Stimulated activated CD4-positive, alpha-beta T cell treated with anti-CD3 and anti-CD28 coated beads, Interleukin-15, amount 100 ng/mL, for 1 hour (primary cell): ENCODE measurements at regions not wholly inside any gene's neighbourhood (a gene's known extent, or its start where the extent isn't known, plus 50 kb on each side); places are given as distances from the start of the nearest gene placed in this dataset.
"Not testable (repeated sequence)": the region's sequence is repeated elsewhere in the genome, so short reads cannot be mapped to it uniquely, and the experiment has no call there.

Experiments
- DNase-seq, 2 donors: peaks; one replicate each; pipeline ENCODE4 v3.0.0-alpha.2; 2020; ENCODE audit warnings: low read depth in 1 of 2, low spot score in 1 of 2

GRCh38 chr7:96861-97260, 95.5 kb upstream of the FAM20C start:
- DNase-seq: no peak

- DNase-seq: no peak
These were observed 95.0 kb upstream of the FAM20C start for GRCh38 chr7:97310-97841.

- DNase-seq: no peak
These were observed 91.0 kb upstream of the FAM20C start for GRCh38 chr7:101146-102046.

- no peak for DNase-seq
These were observed 90.2 kb upstream of the FAM20C start for GRCh38 chr7:102047-102711.

GRCh38 chr7:102721-103120, 89.7 kb upstream of the FAM20C start:
- DNase-seq: no peak

GRCh38 chr7:103981-104380, 88.4 kb upstream of the FAM20C start:
- not testable (repeated sequence) for DNase-seq

- no peak for DNase-seq
These were observed 87.4 kb upstream of the FAM20C start for GRCh38 chr7:105002-105401.

GRCh38 chr7:106356-106755, 86.0 kb upstream of the FAM20C start:
- no peak for DNase-seq

GRCh38 chr7:107233-107632, 85.1 kb upstream of the FAM20C start:
- DNase-seq: no peak

- no peak for DNase-seq
These were observed 84.5 kb upstream of the FAM20C start for GRCh38 chr7:107907-108306.

GRCh38 chr7:109094-109493, 83.3 kb upstream of the FAM20C start:
- no peak for DNase-seq

GRCh38 chr7:109898-110556, 82.3 kb upstream of the FAM20C start:
- no peak for DNase-seq

- no peak for DNase-seq
These were observed 81.7 kb upstream of the FAM20C start for GRCh38 chr7:110557-111232.

GRCh38 chr7:111591-111990, 80.8 kb upstream of the FAM20C start:
- no peak for DNase-seq

- no peak for DNase-seq
These were observed 79.5 kb upstream of the FAM20C start for GRCh38 chr7:112881-113280.

- no peak for DNase-seq
These were observed 77.0 kb upstream of the FAM20C start for GRCh38 chr7:115274-115911.

GRCh38 chr7:116188-116981, 76.0 kb upstream of the FAM20C start:
- no peak for DNase-seq

GRCh38 chr7:117836-118614, 74.3 kb upstream of the FAM20C start:
- no peak for DNase-seq
